Lower lobe of right lung (tissue), 2 donors: ENCODE measurements at regions not wholly inside any gene's neighbourhood (a gene's known extent, or its start where the extent isn't known, plus 50 kb on each side); places are given as distances from the start of the nearest gene placed in this dataset.
"Not testable (repeated sequence)": the region's sequence is repeated elsewhere in the genome, so short reads cannot be mapped to it uniquely, and the experiment has no call there.

Experiments used
- ATAC-seq, 2 donors: fragments of 200-7000 bp; cut with Tn5 transposase; one replicate each; pipeline ENCODE4 v1.9.1; 2020 to 2022; ENCODE audit warnings: mild to moderate bottlenecking in 2 of 2, moderate library complexity in 2 of 2
- DNase-seq: peaks from one replicate; pipeline ENCODE4 v3.0.0-alpha.2; 2020
- H3K27ac ChIP-seq: fragments of 200-600 bp; one replicate; pipeline ENCODE4 v1.8.0; 2022
- H3K27me3 ChIP-seq: fragments of 200-600 bp; one replicate; pipeline ENCODE4 v1.8.0; 2022; ENCODE audit warnings: low read depth
- H3K36me3 ChIP-seq: fragments of 200-600 bp; one replicate; pipeline ENCODE4 v1.8.0; 2022; ENCODE audit warnings: mild to moderate bottlenecking
- H3K4me1 ChIP-seq: fragments of 200-600 bp; one replicate; pipeline ENCODE4 v1.8.0; 2022
- H3K4me3 ChIP-seq: fragments of 200-600 bp; one replicate; pipeline ENCODE4 v1.8.0; 2022; ENCODE audit warnings: mild to moderate bottlenecking
- H3K9me3 ChIP-seq: fragments of 200-600 bp; one replicate; pipeline ENCODE4 v1.8.0; 2022
- intact Hi-C: fragments of 100-400 bp; cut with DNase I; formaldehyde crosslinking; loops from one replicate; pipeline ENCODE4 v1.11.0; 2022
- TF ChIP-seq, protein P1 (sequence below): fragments of 200-600 bp; IDR thresholded peaks from one replicate; pipeline ENCODE4 v1.8.0; 2022; ENCODE audit warnings: antibody characterized with exemption, mild to moderate bottlenecking
- donor health status: DM: no; HTN: yes; CAD: no; lungs with severe emphysema.

DNA sequence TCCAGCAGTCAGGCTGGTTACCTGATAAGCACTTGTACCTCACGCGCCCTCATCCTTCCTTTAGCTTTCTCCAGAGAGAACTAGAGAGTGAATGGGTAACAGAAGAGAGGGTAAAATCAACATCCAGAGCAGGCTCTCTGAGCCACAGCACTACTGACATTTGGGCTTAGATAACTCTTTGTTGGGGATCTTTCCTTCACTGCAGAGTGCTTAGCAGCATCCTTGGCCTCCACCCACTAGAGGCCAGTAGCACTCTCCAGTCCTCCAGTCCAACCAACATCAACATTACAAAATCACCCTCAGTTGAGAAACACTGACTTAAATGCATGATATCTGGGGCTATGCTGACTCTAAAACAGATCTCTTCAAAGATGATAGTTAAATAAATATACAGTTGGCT is 220.7 kb downstream of the TACR3 start:
- no peaks in the 10 kb centered on the region for H3K4me1 ChIP-seq
- DNase-seq (no peak), ATAC-seq (no peak)
- no peak overlapping the region for H3K27ac ChIP-seq
- no peak overlapping the region for H3K4me3 ChIP-seq
- intact Hi-C loops = no loop called here
- no peaks in the 10 kb centered on the region for H3K27me3 ChIP-seq
- no peaks in the 10 kb centered on the region for H3K9me3 ChIP-seq
- TF ChIP-seq, protein P1, sequence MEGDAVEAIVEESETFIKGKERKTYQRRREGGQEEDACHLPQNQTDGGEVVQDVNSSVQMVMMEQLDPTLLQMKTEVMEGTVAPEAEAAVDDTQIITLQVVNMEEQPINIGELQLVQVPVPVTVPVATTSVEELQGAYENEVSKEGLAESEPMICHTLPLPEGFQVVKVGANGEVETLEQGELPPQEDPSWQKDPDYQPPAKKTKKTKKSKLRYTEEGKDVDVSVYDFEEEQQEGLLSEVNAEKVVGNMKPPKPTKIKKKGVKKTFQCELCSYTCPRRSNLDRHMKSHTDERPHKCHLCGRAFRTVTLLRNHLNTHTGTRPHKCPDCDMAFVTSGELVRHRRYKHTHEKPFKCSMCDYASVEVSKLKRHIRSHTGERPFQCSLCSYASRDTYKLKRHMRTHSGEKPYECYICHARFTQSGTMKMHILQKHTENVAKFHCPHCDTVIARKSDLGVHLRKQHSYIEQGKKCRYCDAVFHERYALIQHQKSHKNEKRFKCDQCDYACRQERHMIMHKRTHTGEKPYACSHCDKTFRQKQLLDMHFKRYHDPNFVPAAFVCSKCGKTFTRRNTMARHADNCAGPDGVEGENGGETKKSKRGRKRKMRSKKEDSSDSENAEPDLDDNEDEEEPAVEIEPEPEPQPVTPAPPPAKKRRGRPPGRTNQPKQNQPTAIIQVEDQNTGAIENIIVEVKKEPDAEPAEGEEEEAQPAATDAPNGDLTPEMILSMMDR = no peak
- H3K36me3 ChIP-seq = no peaks in the 10 kb centered on the region

DNA sequence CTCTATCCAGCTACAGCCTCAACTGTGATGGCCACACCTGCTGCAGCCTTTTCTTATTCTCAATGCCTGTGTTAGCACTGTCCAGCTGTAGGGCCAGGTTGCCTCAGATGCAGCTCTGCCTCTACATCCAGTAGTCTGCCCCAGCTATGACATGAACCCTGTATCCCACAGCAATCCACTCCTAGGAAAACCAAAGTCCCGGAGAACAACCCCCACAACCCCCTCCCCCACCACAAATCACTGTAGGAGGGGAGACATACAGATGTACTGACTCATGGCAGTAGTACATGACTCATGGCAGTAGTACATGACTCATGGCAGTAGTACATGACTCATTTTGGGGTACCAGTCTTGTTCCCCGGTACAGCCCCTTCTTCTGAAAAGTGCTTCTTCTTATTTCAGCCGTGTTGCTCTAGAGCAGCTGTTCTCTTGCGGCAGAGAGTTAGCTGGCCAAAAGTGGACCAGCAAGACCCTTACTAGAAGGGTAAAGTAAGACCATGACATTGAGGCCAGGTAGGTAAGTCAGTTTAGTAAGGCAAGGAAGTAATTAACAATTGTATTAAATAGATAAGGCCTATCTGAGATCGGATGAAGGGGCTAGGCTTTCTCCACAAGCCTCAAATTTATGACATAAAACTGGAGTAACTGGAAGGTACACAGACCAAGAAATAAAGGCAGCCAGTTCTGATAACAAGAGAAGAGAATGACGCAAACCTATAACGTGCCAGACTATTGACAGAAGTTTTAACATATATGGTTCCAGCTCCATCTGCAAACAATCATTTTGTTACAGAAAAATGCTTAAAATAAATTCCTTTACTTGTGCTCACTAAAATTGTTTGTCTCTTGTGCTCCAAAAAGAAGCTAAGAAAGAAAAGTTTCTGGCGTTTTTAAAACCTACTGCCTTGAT is 221.4 kb downstream of the TACR3 start:
- Histone ChIP-seq H3K27ac (no peak overlapping the region), H3K4me1 (no peaks in the 10 kb centered on the region), H3K27me3 (no peaks in the 10 kb centered on the region), H3K9me3 (no peaks in the 10 kb centered on the region), H3K36me3 (no peaks in the 10 kb centered on the region), H3K4me3 (no peak overlapping the region)
- DNase-seq (no peak), ATAC-seq (no peak)
- TF ChIP-seq, protein P1 = no peak
- intact Hi-C loops = no loop called here

DNA sequence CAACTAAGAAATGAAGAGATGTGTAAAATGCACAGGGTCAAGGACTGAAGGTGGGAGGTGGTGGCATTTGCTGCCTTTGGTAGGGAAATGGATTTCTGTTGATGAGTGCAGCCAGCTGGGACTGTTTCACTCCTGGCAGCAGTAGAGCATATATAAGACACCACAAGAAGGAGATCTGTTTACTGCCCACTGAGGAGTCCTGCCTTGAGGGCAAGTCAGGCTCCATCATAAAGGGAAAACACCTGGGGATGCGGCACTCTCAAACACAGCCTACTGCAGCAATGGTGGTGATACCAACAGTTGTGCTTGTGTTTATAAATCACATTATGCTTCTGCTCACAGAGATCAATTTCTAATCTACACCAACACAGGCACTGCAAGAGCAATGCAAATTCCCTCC is 222.1 kb downstream of the TACR3 start:
- H3K36me3 ChIP-seq = no peaks in the 10 kb centered on the region
- ATAC-seq (no peak), DNase-seq (no peak)
- no peak overlapping the region for H3K27ac ChIP-seq
- no peak overlapping the region for H3K4me3 ChIP-seq
- TF ChIP-seq, protein P1 = no peak
- H3K4me1 ChIP-seq = no peaks in the 10 kb centered on the region
- H3K27me3 ChIP-seq = no peaks in the 10 kb centered on the region
- H3K9me3 ChIP-seq = no peaks in the 10 kb centered on the region
- intact Hi-C loops = no loop called here

DNA sequence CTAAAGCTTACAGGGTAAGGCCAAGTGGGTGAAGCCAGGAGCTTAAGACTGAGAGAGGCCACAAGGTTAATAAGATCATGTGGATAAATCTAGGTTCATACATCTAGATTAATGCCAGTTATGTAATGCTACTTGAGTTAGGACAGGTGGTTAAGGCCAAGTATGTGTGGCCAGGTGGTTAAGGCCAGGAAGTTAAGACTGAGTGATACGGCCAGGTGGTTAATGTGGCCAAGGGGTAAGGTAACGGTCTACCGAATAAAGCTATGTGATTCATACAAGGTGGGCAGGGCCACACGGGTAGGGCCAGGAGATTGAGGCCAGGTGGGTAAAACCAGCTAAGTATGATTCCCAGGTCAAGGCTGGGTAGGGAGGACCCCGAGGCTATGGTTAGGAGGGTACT is 223.0 kb downstream of the TACR3 start:
- Histone ChIP-seq H3K4me3 (no peak overlapping the region), H3K27me3 (no peaks in the 10 kb centered on the region), H3K27ac (no peak overlapping the region), H3K9me3 (no peaks in the 10 kb centered on the region), H3K4me1 (no peaks in the 10 kb centered on the region), H3K36me3 (no peaks in the 10 kb centered on the region)
- DNase-seq (no peak), ATAC-seq (no peak)
- TF ChIP-seq, protein P1 = no peak
- intact Hi-C loops = no loop called here

DNA sequence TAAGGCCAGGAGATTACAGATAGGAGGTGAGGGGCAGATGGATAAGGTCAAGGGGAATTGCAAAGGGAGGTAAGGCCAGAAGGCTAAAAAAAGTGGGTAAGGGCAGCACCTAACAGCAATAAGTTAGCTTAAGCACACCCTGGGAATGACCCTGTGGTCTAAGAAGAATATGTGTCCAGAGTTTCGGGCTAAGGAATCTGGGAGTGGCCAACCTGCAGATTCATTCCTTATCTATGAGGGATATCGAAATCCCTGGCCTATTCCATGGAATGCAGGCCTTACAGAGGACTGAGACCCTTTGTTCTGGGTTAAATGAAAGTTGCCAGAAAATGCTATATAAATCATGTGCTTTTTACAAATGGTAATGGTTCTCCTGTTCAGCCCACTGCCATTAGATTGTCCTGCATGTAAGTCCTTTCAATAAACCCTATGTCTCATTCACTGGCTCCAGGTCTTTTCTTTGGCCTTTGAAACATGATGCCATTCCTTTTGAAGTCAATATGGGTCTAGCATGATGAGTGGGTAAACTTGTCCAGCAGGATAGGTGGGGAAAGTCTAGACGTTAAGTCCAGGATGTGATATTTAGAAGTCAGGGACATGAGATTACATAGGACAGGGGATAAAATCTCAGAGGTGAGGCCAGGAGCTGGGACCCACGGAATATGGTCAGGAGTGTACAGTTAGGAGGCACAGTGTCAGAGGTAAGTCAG is 226.2 kb downstream of the TACR3 start:
- DNase-seq (no peak), ATAC-seq (no peak)
- Histone ChIP-seq H3K27ac (no peak overlapping the region), H3K4me3 (no peak overlapping the region), H3K36me3 (no peaks in the 10 kb centered on the region), H3K4me1 (no peaks in the 10 kb centered on the region), H3K27me3 (no peaks in the 10 kb centered on the region), H3K9me3 (no peaks in the 10 kb centered on the region)
- TF ChIP-seq, protein P1 = no peak
- intact Hi-C loops = no loop called here

DNA sequence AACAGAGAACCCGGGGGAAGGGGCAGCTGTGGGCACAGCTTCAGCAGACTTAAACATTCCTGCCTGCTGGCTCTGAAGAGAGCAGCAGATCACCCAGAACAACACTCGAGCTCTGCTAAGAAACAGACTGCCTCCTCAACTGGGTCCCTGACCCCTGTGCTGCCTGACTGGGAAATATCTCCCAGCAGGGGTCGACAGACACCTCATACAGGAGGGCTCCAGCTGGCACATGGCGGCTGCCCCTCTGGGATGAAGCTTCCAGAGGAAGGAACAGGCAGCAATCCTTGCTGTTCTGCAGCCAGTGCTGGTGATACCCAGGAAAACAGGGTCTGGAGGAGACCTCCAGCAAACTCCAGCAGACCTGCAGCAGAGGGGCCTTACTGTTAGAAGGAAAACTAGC is 234.5 kb downstream of the TACR3 start:
- ATAC-seq, H3K27ac ChIP-seq, H3K27me3 ChIP-seq, H3K4me3 ChIP-seq, H3K4me1 ChIP-seq, H3K36me3 ChIP-seq, DNase-seq, H3K9me3 ChIP-seq, intact Hi-C loops: not testable (repeated sequence)
